Activated naive CD4-positive, alpha-beta T cell (primary cell): ENCODE measurements at regions not wholly inside any gene's neighbourhood (a gene's known extent, or its start where the extent isn't known, plus 50 kb on each side); places are given as distances from the start of the nearest gene placed in this dataset.
"Not testable (repeated sequence)": the region's sequence is repeated elsewhere in the genome, so short reads cannot be mapped to it uniquely, and the experiment has no call there.

ENCODE experiments used
- DNase-seq, 4 experiments: peaks; one replicate each; lab custom pipeline; 2025; lab: John Stamatoyannopoulos, UW

- no peak for DNase-seq
These were observed 172.3 kb upstream of the SOX6 start for GRCh38 chr11:16528639-16529038.

DNA sequence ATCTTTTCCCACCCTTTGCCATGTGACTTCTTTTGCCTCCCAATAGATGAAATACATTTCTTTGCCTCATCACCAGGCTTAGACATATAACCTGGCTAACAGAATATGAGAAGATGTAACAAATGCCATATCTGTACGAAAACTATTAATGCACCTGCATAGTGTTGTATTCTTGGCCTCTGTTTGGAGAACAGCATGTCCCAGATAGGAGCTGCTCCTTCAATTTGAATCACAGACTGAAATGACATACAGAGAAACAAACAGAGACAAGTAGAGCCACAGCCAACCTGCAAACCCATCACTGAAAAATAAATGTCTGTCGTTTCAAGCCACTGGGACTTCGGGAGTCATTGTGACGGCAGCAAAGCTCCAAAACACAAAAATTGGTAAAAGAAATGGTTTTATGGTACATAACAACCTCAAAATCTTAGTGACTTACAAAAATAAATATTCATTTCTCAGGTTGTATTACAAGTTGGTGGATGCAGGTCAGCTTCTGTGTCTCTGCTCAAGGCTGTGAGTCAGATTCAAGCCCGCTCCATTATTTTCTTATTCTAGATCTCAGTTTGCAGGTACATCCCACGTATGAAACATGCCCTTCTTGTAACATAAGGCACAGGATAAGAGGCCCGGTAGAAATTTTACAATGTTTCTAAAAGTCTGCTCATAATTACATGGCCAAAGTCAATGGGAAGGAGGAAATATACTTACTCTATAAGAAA is 171.3 kb upstream of the SOX6 start:
- no peak for DNase-seq

DNA sequence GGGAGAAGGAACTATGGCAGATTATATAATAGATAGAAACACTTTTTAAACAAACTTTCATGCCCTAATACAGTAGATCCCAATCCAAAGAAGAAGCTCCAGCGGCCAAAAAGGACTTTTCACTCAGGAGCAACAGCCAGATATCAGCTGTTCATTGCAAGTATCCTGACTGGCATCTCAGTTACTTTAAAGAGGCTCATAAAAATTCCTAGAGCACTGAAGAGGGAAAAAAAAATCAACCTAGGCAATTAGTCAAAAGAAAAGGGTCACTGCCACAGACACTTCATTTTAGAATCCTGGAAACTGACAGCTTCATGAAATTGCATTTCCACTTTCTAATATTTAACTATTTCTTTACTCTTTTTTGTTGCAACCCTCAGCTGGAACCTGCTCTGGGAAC is 170.6 kb upstream of the SOX6 start:
- DNase-seq, result no peak

DNA sequence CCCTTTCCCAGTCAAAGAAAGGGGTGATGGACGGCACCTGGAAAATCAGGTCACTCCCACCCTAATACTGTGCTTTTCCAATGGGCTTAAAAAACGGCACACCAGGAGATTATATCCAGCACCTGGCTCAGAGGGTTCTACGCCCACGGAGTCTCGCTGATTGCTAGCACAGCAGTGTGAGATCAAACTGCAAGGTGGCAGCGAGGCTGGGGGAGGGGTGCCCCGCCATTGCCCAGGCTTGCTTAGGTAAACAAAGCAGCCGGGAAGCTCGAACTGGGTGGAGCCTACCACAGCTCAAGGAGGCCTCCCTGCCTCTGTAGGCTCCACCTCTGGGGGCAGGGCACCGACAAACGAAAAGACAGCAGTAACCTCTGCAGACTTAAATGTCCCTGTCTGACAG is 164.4 kb upstream of the SOX6 start:
- DNase-seq, result not testable (repeated sequence)

GRCh38 chr11:16512899-16513241 is 156.5 kb upstream of the SOX6 start:
- DNase-seq, result no peak

DNA sequence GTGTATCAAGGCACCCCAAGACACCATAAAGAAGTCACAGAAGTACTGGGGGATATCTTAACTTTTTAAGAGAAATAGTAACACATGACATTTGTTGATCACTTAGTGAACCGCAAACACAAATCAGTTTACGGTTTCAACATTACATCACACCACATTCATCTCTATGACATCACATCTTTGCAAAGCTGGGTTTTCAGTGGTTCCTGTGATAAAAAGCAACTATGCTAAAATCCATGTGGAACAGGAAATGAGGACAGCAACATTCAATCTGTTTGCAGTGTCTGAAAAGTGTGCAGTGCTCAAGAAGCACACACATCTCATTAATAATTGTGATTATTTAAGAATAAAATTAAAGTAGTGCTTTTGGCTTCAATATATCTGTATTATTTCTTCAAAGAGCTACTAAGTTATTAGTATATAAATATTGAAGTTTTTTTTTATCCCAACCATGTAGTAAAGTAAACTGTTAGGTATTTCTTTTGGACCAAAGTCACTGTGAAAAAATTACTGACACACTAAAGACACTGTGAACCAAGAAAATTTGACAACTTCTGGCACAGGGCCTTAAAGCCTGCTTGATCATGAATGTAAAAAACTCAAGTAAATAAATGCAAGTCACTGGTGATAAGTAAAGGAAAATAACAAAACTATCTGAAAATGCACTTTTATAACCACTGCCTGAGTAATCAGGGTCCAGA is 156.0 kb upstream of the SOX6 start:
- no peak for DNase-seq

DNA sequence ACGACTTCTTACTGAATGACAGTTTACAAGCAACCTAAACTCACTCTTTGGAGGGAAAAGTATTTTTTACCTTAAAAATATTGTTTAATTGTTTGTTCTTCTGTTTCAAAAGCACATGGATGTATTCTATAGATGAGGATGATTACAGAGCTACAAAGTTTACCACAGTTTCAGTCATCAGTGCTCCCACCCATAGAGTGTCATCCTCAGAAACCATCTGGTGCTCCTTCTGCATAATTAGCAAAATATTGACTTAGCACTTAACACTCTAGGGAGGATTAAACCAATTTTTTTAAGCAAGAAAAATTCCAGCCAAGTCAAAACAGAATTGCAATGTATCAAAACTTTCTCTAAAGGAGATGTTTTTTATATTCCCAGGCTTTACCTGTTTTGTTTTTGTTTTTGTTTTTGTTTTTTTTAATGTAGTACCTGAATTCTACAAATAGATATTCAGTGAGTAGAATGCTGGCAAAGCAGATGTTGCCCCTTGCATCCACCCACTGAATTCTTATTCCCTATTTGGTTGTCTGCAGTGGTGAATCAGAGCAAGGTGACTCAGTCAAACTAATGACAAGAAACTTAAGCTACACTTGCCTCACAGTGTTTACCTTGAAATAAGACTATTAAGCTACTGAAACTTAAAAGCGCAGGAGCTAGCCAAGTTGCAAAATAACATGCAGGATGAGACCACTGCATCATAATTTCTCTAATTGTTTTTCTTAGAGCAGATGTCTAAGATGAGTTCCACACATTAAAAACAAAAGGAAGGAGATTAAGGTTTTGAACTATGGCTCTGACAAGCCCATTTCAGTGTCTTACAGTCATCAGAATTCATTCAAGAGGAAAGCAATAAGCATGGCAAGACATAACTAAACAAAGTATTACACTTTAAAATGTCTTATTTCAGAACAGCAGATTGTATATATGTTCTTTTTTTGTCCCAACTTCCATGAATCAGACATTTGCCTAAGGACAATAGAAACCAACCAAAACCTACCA is 155.1 kb upstream of the SOX6 start:
- DNase-seq, result no peak

GRCh38 chr11:16505481-16505880 is 149.1 kb upstream of the SOX6 start:
- DNase-seq, result no peak

- not testable (repeated sequence) for DNase-seq
These were observed 147.5 kb upstream of the SOX6 start for GRCh38 chr11:16503891-16504290.

GRCh38 chr11:16494918-16495691 is 138.8 kb upstream of the SOX6 start:
- no peak for DNase-seq

DNA sequence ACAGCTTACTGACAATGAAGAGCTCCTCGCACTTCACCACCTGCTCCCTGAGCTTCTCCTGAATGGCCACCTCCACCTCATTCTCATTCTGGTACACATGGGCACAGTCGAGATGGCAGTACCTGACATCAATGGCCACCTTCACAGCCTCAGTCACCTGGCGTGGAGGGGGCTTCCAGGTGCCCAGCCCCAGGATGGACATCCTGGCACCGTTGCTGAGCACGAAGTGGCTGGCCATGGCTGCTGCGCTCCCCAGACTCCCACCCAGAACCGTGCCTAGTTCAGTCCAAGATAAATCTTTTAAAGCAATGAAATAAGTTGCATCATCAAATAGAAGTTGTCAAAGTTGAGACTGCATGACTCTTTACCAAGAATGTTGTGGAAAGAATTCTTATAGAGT is 128.1 kb upstream of the SOX6 start:
- no peak for DNase-seq

GRCh38 chr11:16474659-16475058 is 118.3 kb upstream of the SOX6 start:
- no peak for DNase-seq

- no peak for DNase-seq
These were observed 113.6 kb upstream of the SOX6 start for GRCh38 chr11:16469968-16470367.

- DNase-seq, result no peak
These were observed 112.5 kb upstream of the SOX6 start for GRCh38 chr11:16468735-16469453.

- no peak for DNase-seq
These were observed 104.2 kb upstream of the SOX6 start for GRCh38 chr11:16460508-16460907.

- no peak for DNase-seq
These were observed 100.0 kb upstream of the SOX6 start for GRCh38 chr11:16456366-16456765.

GRCh38 chr11:16454289-16454863 is 98.0 kb upstream of the SOX6 start:
- DNase-seq, result no peak

- no peak for DNase-seq
These were observed 91.9 kb upstream of the SOX6 start for GRCh38 chr11:16448123-16448717.

GRCh38 chr11:16441461-16441860 is 85.1 kb upstream of the SOX6 start:
- DNase-seq, result no peak

- DNase-seq, result no peak
These were observed 83.8 kb upstream of the SOX6 start for GRCh38 chr11:16440136-16440535.
